Lung (tissue), 11 donors: ENCODE measurements at regions not wholly inside any gene's neighbourhood (a gene's known extent, or its start where the extent isn't known, plus 50 kb on each side); places are given as distances from the start of the nearest gene placed in this dataset.

ENCODE experiments used
- ATAC-seq: fragments of 200-7000 bp; cut with Tn5 transposase; one replicate; pipeline ENCODE4 v1.9.1; 2020; ENCODE audit warnings: moderate number of reproducible peaks; ENCODE audit not compliant: insufficient read depth, low FRiP score
- DNase-seq, 3 donors: peaks; one replicate each; pipeline ENCODE4 v3.0.0-alpha.2; 2013 to 2017
- H3K27ac ChIP-seq, 2 donors: one replicate each; pipeline ENCODE4 v1.5.1; 2013; ENCODE audit warnings: mild to moderate bottlenecking in 2 of 2, moderate library complexity in 2 of 2, control low read depth in 1 of 2, inconsistent platforms in 1 of 2, low read depth in 1 of 2, low read length in 1 of 2
- H3K27me3 ChIP-seq, 3 donors: one replicate each; pipeline ENCODE4 v1.5.1; 2013; ENCODE audit warnings: low read length in 2 of 3; ENCODE audit not compliant: control insufficient read depth in 3 of 3, insufficient read depth in 3 of 3
- H3K36me3 ChIP-seq, 4 donors: one replicate each; pipeline ENCODE4 v1.5.1; 2013; ENCODE audit warnings: low read length in 4 of 4, mild to moderate bottlenecking in 1 of 4, moderate library complexity in 1 of 4; ENCODE audit not compliant: control insufficient read depth in 4 of 4, insufficient read depth in 4 of 4
- H3K4me1 ChIP-seq, 5 donors: one replicate each; pipeline ENCODE4 v1.5.1; 2013; ENCODE audit warnings: low read length in 5 of 5, mild to moderate bottlenecking in 2 of 5, moderate library complexity in 1 of 5; ENCODE audit not compliant: control insufficient read depth in 5 of 5, insufficient read depth in 5 of 5
- H3K4me3 ChIP-seq: one replicate; pipeline ENCODE4 v1.5.1; 2013; ENCODE audit warnings: mild to moderate bottlenecking, control low read depth, moderate library complexity
- H3K9ac ChIP-seq, 2 donors: one replicate each; pipeline ENCODE4 v1.5.1; 2013; ENCODE audit warnings: low read length in 2 of 2, control low read depth in 1 of 2; ENCODE audit not compliant: insufficient read depth in 1 of 2
- H3K9me3 ChIP-seq, 4 donors: one replicate each; pipeline ENCODE4 v1.5.1; 2013; ENCODE audit warnings: low read length in 3 of 4, mild to moderate bottlenecking in 1 of 4, moderate library complexity in 1 of 4; ENCODE audit not compliant: control insufficient read depth in 4 of 4, insufficient read depth in 3 of 4
- CTCF ChIP-seq: IDR thresholded peaks from 2 replicates; pipeline ENCODE4 v1.5.1; 2012; ENCODE audit warnings: mild to moderate bottlenecking; ENCODE audit errors: control extremely low read depth, extremely low read depth
- WGBS, 2 donors: extraction: QIAGEN DNeasy Blood & Tissue Kit; methylation state at CpG; one replicate each; pipeline ENCODE4 v1.1.7; 2013; 5-methylcytosine and 5-hydroxymethylcytosine counted together
- donor health status: control.
- donor health status: control.
- donor health status: Bipolar disorder and iron deficiency.
- donor health status: healthy.
- donor health status: DM: yes; HTN: yes; CAD: no.

- H3K36me3 ChIP-seq = no peaks in the 10 kb centered on the region
- no peak for ATAC-seq
These were observed 452.4 kb upstream of the CDH7 start for GRCh38 chr18:65298422-65298821.

GRCh38 chr18:65288908-65289307 lies 461.9 kb upstream of the CDH7 start:
- no peak for DNase-seq
- Histone ChIP-seq H3K9me3 (no peaks in the 10 kb centered on the region), H3K27me3 (no peaks in the 10 kb centered on the region), H3K9ac (no peak overlapping the region), H3K4me1 (no peaks in the 10 kb centered on the region), H3K36me3 (no peaks in the 10 kb centered on the region), H3K4me3 (no peak overlapping the region), H3K27ac (no peak overlapping the region)
- 74 to 82% methylated on average over 5 of the region's 5 CpGs for WGBS, 2 donors
- ATAC-seq = no peak
- TF ChIP-seq CTCF = no peak

More at GRCh38 chr18:65298422-65298821, 452.4 kb upstream of the CDH7 start:
- H3K9me3 ChIP-seq = no peaks in the 10 kb centered on the region
- no peak overlapping the region for H3K27ac ChIP-seq
- H3K4me1 ChIP-seq = no peaks in the 10 kb centered on the region
- DNase-seq = no peak
- no peak overlapping the region for H3K9ac ChIP-seq
- 80 to 85% methylated on average over 4 of the region's 4 CpGs for WGBS, 2 donors
- TF ChIP-seq CTCF = no peak
- H3K4me3 ChIP-seq = no peak overlapping the region
- H3K27me3 ChIP-seq = no peaks in the 10 kb centered on the region

- TF ChIP-seq CTCF = no peak
These were observed 463.2 kb upstream of the CDH7 start for GRCh38 chr18:65287652-65288051.

GRCh38 chr18:65282096-65282495 lies 468.7 kb upstream of the CDH7 start:
- ATAC-seq (no peak), DNase-seq (no peak)
- TF ChIP-seq CTCF = no peak
- H3K27me3 ChIP-seq = no peaks in the 10 kb centered on the region
- no peaks in the 10 kb centered on the region for H3K36me3 ChIP-seq
- no peak overlapping the region for H3K27ac ChIP-seq
- H3K4me1 ChIP-seq = no peaks in the 10 kb centered on the region
- whole genome bisulfite sequencing, 2 donors = 85 to 90% methylated on average over 1 of the region's 1 CpG
- no peak overlapping the region for H3K4me3 ChIP-seq
- no peak overlapping the region for H3K9ac ChIP-seq
- no peaks in the 10 kb centered on the region for H3K9me3 ChIP-seq

More at GRCh38 chr18:65287652-65288051, 463.2 kb upstream of the CDH7 start:
- Histone ChIP-seq H3K36me3 (no peaks in the 10 kb centered on the region), H3K27me3 (no peaks in the 10 kb centered on the region), H3K4me1 (no peaks in the 10 kb centered on the region), H3K9ac (no peak overlapping the region), H3K27ac (no peak overlapping the region), H3K4me3 (no peak overlapping the region), H3K9me3 (no peaks in the 10 kb centered on the region)
- ATAC-seq (no peak), DNase-seq (no peak)
- 96% methylated on average over 2 of the region's 2 CpGs for WGBS, 2 donors
